ENCODE measurements at regions not wholly inside any gene's neighbourhood (a gene's known extent, or its start where the extent isn't known, plus 50 kb on each side); places are given as distances from the start of the nearest gene placed in this dataset.

- TF ChIP-seq REST (IDR thresholded peaks at IDR 0.05; ENCODE audit: insufficient read depth in 1 of 2, low read depth in 2 of 2, low read length in 2 of 2) (no peak), POLR2AphosphoS5 (IDR thresholded peaks at IDR 0.05; ENCODE audit: low read depth, low read length) (no peak), SIN3A (IDR thresholded peaks at IDR 0.05; ENCODE audit: borderline replicate concordance, insufficient read depth, low read length) (no peak), FOXP2 (optimal IDR thresholded peaks at IDR 0.05; ENCODE audit: borderline replicate concordance, extremely low read depth, extremely low read length, insufficient read depth) (no peak)
Observed at GRCh38 chr4:19510993-19511392, 740.7 kb upstream of the SLIT2 start.

Data from PFSK-1 (cell line).